ENCODE measurements at regions not wholly inside any gene's neighbourhood (a gene's known extent, or its start where the extent isn't known, plus 50 kb on each side); places are given as distances from the start of the nearest gene placed in this dataset.

- no peaks in the 10 kb centered on the region for H3K27me3 ChIP-seq
- DNase-seq (no peak), ATAC-seq (no peak)
- intact Hi-C loops (cut with DNase I) = no loop called here
- WGBS, 2 donors = 53 to 73% methylated on average over 3 of the region's 3 CpGs
- no peak overlapping the region for H3K4me3 ChIP-seq
- H3K4me1 ChIP-seq = no peaks in the 10 kb centered on the region
- TF ChIP-seq POLR2A (IDR thresholded peaks at IDR 0.05) (no peak), CTCF (IDR thresholded peaks at IDR 0.05) (no peak)
- no peaks in the 10 kb centered on the region for H3K36me3 ChIP-seq (replicated peaks in 1 of 2; ENCODE audit: insufficient read depth in 1 of 2, low read depth in 2 of 2)
- no peaks in the 10 kb centered on the region for H3K9me3 ChIP-seq
- no peak overlapping the region for H3K27ac ChIP-seq
Measured at GRCh38 chr6:148616841-148617240, 130.0 kb upstream of the UST start.

GRCh38 chr6:148617530-148617929, 129.3 kb upstream of the UST start:
- intact Hi-C loops (cut with DNase I) = no loop called here
- Histone ChIP-seq H3K27ac (no peak overlapping the region), H3K9me3 (no peaks in the 10 kb centered on the region), H3K36me3 (replicated peaks in 1 of 2; ENCODE audit: insufficient read depth in 1 of 2, low read depth in 2 of 2) (no peaks in the 10 kb centered on the region), H3K4me3 (no peak overlapping the region), H3K27me3 (no peaks in the 10 kb centered on the region), H3K4me1 (no peaks in the 10 kb centered on the region)
- ATAC-seq (no peak), DNase-seq (no peak)
- 63 to 76% methylated on average over 4 of the region's 4 CpGs for WGBS, 2 donors
- TF ChIP-seq POLR2A (IDR thresholded peaks at IDR 0.05) = no peak
- TF ChIP-seq CTCF (IDR thresholded peaks at IDR 0.05) = no peak

GRCh38 chr6:148619891-148620290, 126.9 kb upstream of the UST start:
- H3K4me1 ChIP-seq = no peaks in the 10 kb centered on the region
- no peak overlapping the region for H3K4me3 ChIP-seq
- DNase-seq = no peak
- H3K27me3 ChIP-seq = no peaks in the 10 kb centered on the region
- intact Hi-C loops (cut with DNase I) = no loop called here
- H3K9me3 ChIP-seq = no peaks in the 10 kb centered on the region
- no peaks in the 10 kb centered on the region for H3K36me3 ChIP-seq (replicated peaks in 1 of 2; ENCODE audit: insufficient read depth in 1 of 2, low read depth in 2 of 2)
- WGBS, 2 donors = 91 to 96% methylated on average over 1 of the region's 1 CpG
- ATAC-seq = no peak
- no peak overlapping the region for H3K27ac ChIP-seq
- TF ChIP-seq CTCF (IDR thresholded peaks at IDR 0.05) = no peak
- TF ChIP-seq POLR2A (IDR thresholded peaks at IDR 0.05) = no peak

GRCh38 chr6:148620579-148621298, 126.1 kb upstream of the UST start:
- intact Hi-C loops (cut with DNase I) = no loop called here
- no peak for ATAC-seq
- 76 to 77% methylated on average over 5 of the region's 5 CpGs for WGBS, 2 donors

More at GRCh38 chr6:148620579-148621298, 126.1 kb upstream of the UST start:
- no peaks in the 10 kb centered on the region for H3K27me3 ChIP-seq
- H3K4me3 ChIP-seq = no peak overlapping the region
- no peaks in the 10 kb centered on the region for H3K4me1 ChIP-seq
- no peaks in the 10 kb centered on the region for H3K36me3 ChIP-seq (replicated peaks in 1 of 2; ENCODE audit: insufficient read depth in 1 of 2, low read depth in 2 of 2)
- DNase-seq = no peak
- TF ChIP-seq POLR2A (IDR thresholded peaks at IDR 0.05) (no peak), CTCF (IDR thresholded peaks at IDR 0.05) (no peak)
- H3K9me3 ChIP-seq = no peaks in the 10 kb centered on the region
- no peak overlapping the region for H3K27ac ChIP-seq
